ENCODE measurements at regions not wholly inside any gene's neighbourhood (a gene's known extent, or its start where the extent isn't known, plus 50 kb on each side); places are given as distances from the start of the nearest gene placed in this dataset.

- Histone ChIP-seq H3K4me1 (ENCODE audit: insufficient read depth) (no peaks in the 10 kb centered on the region), H3F3A (replicated peaks; ENCODE audit: low read depth) (no peaks in the 10 kb centered on the region), H3K4me3 (no peak overlapping the region), H3K27ac (ENCODE audit: low read depth) (no peak overlapping the region), H2AFZ (no peak overlapping the region), H3K9me2 (ENCODE audit: insufficient read depth) (no peaks in the 10 kb centered on the region), H3K27me3 (ENCODE audit: insufficient read depth) (no peaks in the 10 kb centered on the region), H3K79me2 (replicated peaks; ENCODE audit: insufficient read depth) (no peaks in the 10 kb centered on the region), H3K4me2 (no peak overlapping the region), H4K20me1 (replicated peaks; ENCODE audit: insufficient read depth) (no peaks in the 10 kb centered on the region), H3K36me3 (ENCODE audit: insufficient read depth) (no peaks in the 10 kb centered on the region)
- Mint-ChIP-seq H3K36me3 (ENCODE audit: low read depth) (no peaks in the 10 kb centered on the region), H3K27me3 (ENCODE audit: insufficient read depth, low read depth, poor library complexity) (peaks cover 3% of the 10 kb centered on the region), H3K9me3 (no peaks in the 10 kb centered on the region; the same call in 2 of the 3 replicates), H3K4me1 (no peaks in the 10 kb centered on the region), H3K27ac (no peak overlapping the region), H3K4me3 (no peak overlapping the region)
- TF ChIP-seq STAT1 (IDR thresholded peaks at IDR 0.05; ENCODE audit: unreplicated experiment) (no peak), NANOG (IDR thresholded peaks at IDR 0.05; ENCODE audit: borderline replicate concordance) (no peak), ZNF114 (CRISPR knock-in tag; IDR thresholded peaks at IDR 0.05) (no peak), EZH2 (IDR thresholded peaks at IDR 0.05; ENCODE audit: low read depth, unreplicated experiment) (no peak), ZNF462 (CRISPR knock-in tag; IDR thresholded peaks at IDR 0.05) (no peak), ETS1 (IDR thresholded peaks at IDR 0.05) (no peak), REST (IDR thresholded peaks at IDR 0.05; ENCODE audit: unreplicated experiment) (no peak), CREB1 (CRISPR knock-in tag; IDR thresholded peaks at IDR 0.05; ENCODE audit: low read depth) (no peak), JUNB (IDR thresholded peaks at IDR 0.05; ENCODE audit: unreplicated experiment) (no peak), EZH2phosphoT487 (IDR thresholded peaks at IDR 0.05; ENCODE audit: unreplicated experiment) (no peak), ZNF331 (CRISPR knock-in tag; IDR thresholded peaks at IDR 0.05; ENCODE audit: low read depth) (no peak), CTCF (conservative IDR thresholded peaks at IDR 0.05; ENCODE audit: low read depth in 2 of 2) (no peak), POLR2AphosphoS5 (IDR thresholded peaks at IDR 0.05; ENCODE audit: low read depth) (no peak)
- no peak for DNase-seq (ENCODE audit: low spot score)
- ATAC-seq, result no peak
Observed at GRCh38 chrX:9378980-9379696, 85.7 kb upstream of the TBL1X start.

Measured in GM23338 (cell line).